ENCODE measurements at regions not wholly inside any gene's neighbourhood (a gene's known extent, or its start where the extent isn't known, plus 50 kb on each side); places are given as distances from the start of the nearest gene placed in this dataset.

- no peak for DNase-seq (ENCODE audit: low read depth)
These were observed 100.8 kb upstream of the ASAP2 start for GRCh38 chr2:9105601-9106337.

- no peak for DNase-seq (ENCODE audit: low read depth)
These were observed 100.3 kb upstream of the MBOAT2 start for GRCh38 chr2:9103663-9104277.

GRCh38 chr2:9102861-9103662 lies 99.6 kb upstream of the MBOAT2 start:
- DNase-seq (ENCODE audit: low read depth) = no peak

GRCh38 chr2:9101763-9102425 lies 98.4 kb upstream of the MBOAT2 start:
- no peak for DNase-seq (ENCODE audit: low read depth)

GRCh38 chr2:9100080-9100876 lies 96.8 kb upstream of the MBOAT2 start:
- no peak for DNase-seq (ENCODE audit: low read depth)

GRCh38 chr2:9099341-9099751 lies 95.9 kb upstream of the MBOAT2 start:
- no peak for DNase-seq (ENCODE audit: low read depth)

GRCh38 chr2:9097892-9098291 lies 94.4 kb upstream of the MBOAT2 start:
- no peak for DNase-seq (ENCODE audit: low read depth)

GRCh38 chr2:9097239-9097638 lies 93.8 kb upstream of the MBOAT2 start:
- DNase-seq (ENCODE audit: low read depth) = no peak

GRCh38 chr2:9096761-9097160 lies 93.3 kb upstream of the MBOAT2 start:
- no peak for DNase-seq (ENCODE audit: low read depth)

GRCh38 chr2:9095690-9096089 lies 92.2 kb upstream of the MBOAT2 start:
- DNase-seq (ENCODE audit: low read depth) = no peak

GRCh38 chr2:9095226-9095625 lies 91.7 kb upstream of the MBOAT2 start:
- DNase-seq (ENCODE audit: low read depth) = no peak

GRCh38 chr2:9094117-9094516 lies 90.6 kb upstream of the MBOAT2 start:
- no peak for DNase-seq (ENCODE audit: low read depth)

GRCh38 chr2:9093324-9093723 lies 89.8 kb upstream of the MBOAT2 start:
- DNase-seq (ENCODE audit: low read depth) = no peak

GRCh38 chr2:9092383-9093282 lies 89.1 kb upstream of the MBOAT2 start:
- DNase-seq (ENCODE audit: low read depth) = no peak

GRCh38 chr2:9091811-9092210 lies 88.3 kb upstream of the MBOAT2 start:
- no peak for DNase-seq (ENCODE audit: low read depth)

- no peak for DNase-seq (ENCODE audit: low read depth)
These were observed 86.3 kb upstream of the MBOAT2 start for GRCh38 chr2:9089831-9090230.

GRCh38 chr2:9087121-9087681 lies 83.7 kb upstream of the MBOAT2 start:
- DNase-seq (ENCODE audit: low read depth) = no peak

GRCh38 chr2:9086465-9086864 lies 83.0 kb upstream of the MBOAT2 start:
- no peak for DNase-seq (ENCODE audit: low read depth)

GRCh38 chr2:9085353-9085752 lies 81.9 kb upstream of the MBOAT2 start:
- no peak for DNase-seq (ENCODE audit: low read depth)

GRCh38 chr2:9083287-9083686 lies 79.8 kb upstream of the MBOAT2 start:
- no peak for DNase-seq (ENCODE audit: low read depth)

Measured in stimulated activated CD4-positive, alpha-beta T cell treated with anti-CD3 and anti-CD28 coated beads, Interleukin-2, amount 100 ng/mL, for 4 hours (primary cell).